GM19372 (cell line): ENCODE measurements at regions not wholly inside any gene's neighbourhood (a gene's known extent, or its start where the extent isn't known, plus 50 kb on each side); places are given as distances from the start of the nearest gene placed in this dataset.
"Not testable (repeated sequence)": the region's sequence is repeated elsewhere in the genome, so short reads cannot be mapped to it uniquely, and the experiment has no call there.

Experiments used
- ATAC-seq: cut with Tn5 transposase; IDR thresholded peaks from one replicate; pipeline ENCODE4 v1.9.1; 2021; ENCODE audit warnings: mild to moderate bottlenecking, low read depth, moderate library complexity; ENCODE audit not compliant: unreplicated experiment

DNA sequence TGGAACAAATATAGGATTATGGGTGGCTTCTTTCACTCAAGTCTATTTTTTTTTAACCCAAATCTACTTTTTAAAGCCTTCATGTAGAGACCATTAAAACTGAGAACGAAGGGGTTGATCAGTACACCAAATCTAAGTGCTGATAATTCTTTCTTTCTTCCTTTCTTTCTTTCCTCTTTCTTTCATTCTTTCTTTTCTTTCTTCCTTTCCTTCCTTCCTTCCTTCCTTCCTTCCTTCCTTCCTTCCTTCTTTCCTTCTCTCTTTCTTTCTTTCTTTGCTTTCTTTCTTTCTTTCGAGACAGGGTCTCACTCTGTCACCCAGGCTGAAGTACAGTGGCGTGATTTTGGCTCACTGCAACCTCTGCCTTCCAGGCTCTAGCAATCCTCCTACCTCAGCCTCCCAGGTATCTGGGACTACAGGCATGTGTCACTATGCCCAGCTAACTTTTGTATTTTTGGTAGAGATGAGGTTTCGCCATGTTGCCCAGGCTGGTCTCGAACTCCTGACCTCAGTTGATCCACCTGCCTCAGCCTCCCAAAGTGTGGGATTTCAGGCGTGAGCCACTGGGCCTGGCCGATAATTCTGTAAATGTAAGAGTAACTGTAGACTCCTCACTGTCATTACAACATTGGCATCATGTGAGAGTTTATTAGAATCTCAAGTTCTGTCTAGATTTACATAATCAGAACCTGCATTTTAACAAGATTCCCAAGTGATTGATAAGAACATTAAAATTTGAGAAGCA lies 236.4 kb downstream of the TFEC start:
- ATAC-seq, result no peak

DNA sequence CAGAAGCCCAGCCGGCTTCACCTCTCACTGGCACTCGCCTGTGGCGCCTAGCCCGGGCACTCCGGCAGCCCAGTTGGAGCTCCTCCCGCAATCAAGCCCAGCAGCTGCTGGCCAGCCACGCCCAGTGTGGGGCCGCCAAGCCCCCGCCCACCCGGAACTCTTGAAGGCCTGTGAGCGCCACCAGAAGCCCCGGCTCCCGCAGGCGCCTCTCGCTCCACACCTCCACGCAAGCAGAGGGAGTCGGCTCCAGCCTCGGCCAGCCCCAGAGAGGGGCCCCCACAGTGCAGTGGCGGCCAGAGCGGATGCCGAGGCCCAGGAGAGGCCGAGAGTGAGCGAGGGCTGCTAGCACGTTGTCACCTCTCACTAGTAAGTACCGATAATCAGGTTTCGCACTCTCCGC lies 240.7 kb downstream of the TFEC start:
- no peak for ATAC-seq

DNA sequence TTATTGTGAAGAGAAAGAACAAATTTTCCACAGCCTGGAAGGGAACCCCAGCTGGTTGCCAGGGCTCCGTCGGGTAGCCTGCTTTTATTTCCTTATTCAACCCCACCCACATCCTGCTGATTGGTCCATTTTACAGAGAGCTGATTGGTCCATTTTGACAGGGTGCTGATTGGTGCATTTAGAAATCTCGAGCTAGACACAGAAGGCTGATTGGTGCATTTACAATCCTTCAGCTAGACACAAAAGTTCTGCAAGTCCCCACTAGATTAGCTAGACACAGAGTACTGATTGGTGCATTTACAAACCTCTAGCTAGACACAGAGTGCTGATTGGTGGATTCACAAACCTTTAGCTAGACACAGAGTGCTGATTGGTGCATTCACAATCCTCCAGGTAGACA lies 241.1 kb downstream of the TFEC start:
- not testable (repeated sequence) for ATAC-seq

DNA sequence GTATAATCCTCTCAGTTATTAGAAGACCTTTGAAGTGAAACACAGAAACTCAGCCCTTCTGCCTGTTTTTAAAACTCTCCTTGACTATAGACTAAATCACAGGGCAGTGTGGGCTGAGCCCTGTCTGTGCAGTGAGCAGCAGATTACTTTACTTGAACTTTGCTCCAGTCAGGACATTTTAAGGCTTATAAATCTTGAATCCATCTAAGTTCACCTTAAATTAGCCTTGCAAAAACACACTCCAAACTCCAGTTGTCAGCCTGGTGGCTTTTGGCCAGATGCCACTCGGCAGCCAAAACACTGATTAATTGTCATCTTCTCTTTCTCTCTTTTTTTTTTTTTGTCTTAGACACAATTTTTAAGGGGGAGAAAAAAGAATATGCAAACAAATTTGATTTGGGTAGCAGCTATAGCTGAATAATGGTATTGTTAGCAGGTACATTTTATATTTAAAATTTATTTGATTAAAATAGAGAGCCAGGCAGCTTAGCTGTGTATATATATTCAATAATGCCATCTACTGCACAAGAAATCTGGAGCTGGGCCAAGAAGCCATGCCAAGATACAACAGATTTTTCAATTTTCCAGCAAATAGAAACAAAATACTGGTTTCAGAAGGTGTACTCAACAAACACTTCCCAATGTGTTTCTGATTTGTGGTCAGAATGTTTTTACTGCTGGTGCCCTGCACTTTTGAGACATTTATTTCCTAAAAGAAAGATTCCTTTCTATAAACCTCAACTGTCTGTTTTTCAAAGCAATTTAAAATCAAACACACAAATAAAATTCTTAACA lies 247.7 kb downstream of the TFEC start:
- no peak for ATAC-seq

DNA sequence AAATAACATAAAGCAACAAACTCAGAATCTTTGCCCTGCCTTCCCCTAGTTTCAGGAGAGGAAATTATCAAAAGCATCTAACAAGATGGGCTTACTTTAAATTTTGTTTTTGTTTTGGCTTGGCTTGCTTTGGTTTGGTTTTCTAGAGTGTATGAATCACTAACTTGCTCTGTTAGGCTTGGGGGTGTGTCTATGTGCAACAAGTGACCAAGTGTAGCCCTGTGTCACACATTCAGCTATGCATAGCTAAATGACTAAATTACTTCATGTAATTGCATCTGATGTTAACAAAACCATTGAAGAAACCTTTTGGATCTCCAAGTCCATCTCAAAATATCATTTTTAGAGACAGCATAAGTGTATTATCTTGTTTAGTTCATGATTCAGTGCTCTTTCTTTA lies 251.0 kb downstream of the TFEC start:
- ATAC-seq, result no peak

DNA sequence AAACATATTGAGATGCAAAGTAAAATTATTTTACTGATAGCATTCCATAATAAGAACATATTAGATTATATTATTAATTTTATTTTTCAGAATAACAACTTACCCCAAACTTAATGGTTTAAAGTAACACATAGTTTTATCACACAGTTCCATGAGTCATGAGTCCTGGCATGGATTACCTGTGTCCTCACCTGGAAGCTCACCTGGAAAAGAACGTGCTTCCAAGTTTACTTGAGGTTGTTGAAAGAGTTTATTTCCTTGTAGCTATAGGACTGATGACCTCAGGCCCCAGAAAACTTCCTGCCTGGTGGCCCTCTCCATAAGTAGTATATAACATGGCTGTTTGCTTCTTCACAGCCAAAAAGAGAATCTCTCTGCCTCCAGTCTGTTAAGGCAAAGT lies 254.6 kb downstream of the TFEC start:
- no peak for ATAC-seq

DNA sequence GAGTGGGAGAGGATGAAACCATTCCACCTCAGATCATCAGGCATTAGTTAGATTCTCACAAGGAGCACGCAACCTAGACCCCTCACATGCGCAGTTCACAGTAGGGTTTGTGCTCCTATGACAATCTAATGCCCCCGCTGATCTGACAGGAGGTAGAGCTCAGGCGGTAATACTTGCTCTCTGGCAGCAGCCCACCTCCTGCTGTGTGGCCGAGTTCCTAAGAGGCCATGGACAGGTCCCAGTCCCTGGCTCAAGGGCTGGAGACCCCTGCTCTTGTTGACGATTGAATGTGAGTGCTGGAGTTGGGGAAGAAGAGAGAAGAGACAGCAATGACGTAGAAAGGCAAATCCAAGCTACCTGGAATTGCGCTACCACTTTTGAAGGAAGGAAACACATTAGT lies 267.2 kb downstream of the TFEC start:
- no peak for ATAC-seq

DNA sequence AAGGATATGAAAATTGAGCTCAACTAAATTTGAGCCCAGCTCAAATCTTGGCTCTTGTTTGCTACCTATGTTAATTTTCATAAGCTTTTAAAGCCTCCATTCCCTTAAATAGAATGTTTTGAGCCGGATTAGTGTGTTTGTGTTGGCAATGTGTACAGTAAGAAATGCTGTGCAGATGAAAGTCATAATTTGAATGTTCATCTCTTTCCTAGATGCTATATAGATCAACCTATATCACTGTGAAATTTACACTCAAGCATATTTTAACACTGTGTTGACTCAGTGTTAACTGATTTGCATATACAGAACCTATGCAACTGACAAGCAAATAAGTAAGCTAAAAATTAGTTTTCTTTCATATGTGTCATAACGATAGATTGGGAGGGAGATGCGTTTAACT lies 272.5 kb downstream of the TFEC start:
- no peak for ATAC-seq

DNA sequence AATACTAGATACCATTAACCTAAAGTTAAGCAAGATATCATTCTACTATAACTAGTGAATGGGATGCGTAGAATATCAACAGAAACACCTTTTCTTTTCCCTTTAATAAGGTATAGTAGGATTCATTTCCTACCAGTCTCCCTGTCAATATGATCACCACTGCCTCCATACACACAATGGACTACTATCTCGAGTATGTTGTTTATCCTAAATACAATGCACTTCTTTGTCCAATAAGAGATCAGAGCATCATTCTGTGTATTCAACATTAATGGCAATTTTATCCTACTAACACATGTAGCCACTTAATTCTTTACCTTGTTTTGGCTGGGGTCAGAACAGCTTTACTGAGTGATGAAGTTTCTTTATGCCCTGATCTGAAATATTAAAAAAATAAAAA lies 276.3 kb downstream of the TFEC start:
- no peak for ATAC-seq

DNA sequence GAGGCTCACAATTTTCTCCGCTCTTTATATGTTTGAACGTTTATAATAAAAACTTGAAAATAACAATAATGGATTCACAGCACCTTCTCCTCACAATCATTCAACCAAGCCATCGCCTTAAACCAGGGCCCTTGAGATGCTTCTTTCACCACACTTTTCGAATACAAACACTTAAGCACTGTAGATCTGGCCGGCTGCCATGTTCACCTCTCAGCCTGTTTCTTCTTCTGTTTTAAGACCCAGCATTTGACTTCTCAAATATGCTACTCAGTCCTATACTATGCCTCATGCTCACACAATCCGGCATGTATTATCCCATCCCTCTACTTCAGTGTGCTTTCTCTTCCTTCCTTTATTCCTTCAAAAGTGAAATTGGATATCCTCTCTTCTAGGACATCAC lies 280.6 kb downstream of the TFEC start:
- ATAC-seq, result no peak

DNA sequence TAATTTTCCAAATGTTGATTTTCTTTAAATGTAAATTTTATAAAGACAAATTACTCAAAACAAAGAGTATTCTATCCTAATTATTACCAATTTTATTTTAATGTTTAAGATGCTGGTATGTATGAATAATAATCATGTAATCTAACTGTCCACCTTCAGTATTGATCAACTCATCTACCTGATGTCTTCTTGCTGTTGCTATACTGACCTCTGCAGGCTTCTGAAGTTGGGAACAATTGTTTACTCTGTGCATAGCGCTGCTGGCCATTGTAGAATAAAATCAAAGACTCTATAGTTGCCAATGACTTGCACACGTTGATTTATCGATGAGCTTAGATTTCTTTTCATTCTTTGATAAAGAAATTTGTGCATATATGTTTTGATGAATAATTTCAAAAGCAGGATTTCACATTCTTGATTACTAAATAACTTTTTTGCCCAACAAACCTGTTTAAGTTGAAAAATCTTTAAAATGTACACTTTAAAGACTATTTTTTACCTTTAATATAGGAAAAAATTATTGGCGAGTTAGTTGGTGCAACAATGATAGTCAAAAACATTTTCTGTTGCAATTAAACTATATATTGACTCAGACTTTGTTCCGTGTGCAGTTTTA lies 282.3 kb downstream of the TFEC start:
- ATAC-seq, result no peak

DNA sequence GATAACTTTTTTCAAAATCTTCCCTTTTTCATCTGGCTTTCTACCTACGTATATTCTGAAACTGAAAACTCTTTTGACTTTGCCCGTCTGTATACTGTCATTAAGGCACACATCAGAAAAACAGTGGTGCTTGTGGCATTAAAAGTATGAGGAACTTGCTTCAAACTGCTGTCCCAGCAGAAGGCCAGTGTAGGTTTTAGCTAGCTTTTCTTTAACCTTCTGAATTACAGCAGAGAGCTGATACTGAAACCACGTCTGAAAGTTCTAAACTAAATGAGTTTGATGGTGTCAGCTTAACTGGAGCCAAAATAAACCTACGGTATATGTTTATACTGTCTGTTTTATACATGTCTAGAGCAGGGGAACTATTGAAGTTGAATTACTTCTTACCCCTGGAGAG lies 283.4 kb downstream of the TFEC start:
- no peak for ATAC-seq

DNA sequence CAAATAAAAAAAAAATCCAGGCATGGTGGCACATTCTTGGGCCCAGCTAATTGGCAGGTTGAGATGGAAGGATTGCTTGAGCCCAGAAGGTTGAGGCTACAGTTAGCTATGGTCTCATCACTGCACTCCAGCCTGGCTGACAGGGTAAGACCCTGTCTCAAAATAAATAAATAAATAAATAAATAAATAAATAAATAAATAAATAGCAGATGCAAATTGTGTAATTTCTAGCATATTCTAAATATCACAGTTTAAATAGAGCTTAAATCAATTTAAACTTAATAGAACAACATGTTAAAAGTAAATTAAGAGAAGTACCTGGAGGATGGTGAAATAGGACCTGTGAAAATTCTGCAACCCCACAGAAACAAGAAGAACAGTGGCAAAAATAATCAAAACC lies 290.5 kb downstream of the TFEC start:
- ATAC-seq, result no peak

DNA sequence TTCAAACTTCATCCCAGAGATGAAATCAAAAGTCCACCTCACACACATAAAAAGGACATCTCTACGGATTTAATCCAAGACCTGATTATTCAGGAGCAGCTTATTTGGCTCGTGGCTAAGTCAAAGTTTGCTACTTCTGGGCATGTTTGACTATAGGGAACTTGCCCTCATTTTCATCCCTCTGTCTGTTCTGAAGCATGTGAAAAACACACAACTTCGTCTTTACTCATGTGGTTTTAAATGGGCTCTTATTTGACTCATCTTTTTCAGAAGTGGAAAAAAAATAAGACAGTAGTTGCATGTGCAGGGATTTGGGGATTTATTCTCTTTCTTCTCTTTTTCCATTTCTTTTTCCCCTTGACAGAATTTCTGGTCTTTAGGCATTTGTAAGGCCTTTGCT lies 295.9 kb downstream of the TFEC start:
- ATAC-seq, result no peak

DNA sequence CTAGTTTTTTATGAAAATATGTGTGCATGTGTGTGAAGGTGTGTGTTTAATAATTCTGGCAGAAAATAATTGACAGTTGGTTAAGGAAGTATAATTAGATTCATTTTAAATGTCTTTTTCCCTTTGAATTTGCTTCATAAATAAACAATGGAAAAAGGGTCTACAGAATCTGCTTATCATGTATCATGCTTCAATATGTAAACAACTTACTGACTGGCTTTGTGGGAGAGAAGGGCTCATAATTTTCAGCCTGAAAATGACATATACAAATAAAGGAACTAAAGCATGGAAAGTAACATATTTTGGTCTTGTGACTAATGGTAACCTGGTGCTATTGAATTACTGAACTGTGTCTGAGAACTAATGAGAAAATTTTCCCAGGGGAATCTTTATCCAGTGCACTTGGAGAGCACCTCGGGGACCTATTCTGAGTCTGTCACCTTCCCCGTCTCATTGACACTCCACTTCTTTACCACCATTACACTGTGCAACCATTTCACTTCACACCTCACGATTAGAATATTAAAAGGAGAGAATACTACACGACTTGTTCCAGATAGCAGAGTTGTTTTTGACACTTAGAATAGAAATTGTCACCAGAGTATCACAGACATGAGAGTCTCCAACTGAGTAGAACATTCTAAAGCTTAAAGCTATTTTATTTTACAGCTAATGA lies 298.6 kb downstream of the TFEC start:
- no peak for ATAC-seq

DNA sequence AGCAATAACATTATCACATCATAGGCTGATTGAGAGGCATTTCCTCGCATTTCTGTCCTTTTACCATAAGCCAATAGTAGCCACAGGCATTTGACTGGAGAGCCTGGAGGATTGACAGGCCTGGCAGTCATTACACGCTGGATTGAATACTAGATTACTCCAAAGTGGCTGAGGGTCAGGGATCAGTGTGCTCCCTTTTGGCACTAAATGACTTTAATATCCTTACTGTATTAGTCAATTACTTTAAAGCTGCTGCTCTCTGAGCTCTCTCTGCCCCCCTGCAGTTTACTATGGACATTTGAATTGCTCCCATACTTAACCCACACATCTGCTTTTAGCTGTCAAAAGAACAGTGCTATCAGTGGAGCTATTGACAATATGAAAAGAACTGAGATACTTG lies 302.0 kb downstream of the TFEC start:
- no peak for ATAC-seq

DNA sequence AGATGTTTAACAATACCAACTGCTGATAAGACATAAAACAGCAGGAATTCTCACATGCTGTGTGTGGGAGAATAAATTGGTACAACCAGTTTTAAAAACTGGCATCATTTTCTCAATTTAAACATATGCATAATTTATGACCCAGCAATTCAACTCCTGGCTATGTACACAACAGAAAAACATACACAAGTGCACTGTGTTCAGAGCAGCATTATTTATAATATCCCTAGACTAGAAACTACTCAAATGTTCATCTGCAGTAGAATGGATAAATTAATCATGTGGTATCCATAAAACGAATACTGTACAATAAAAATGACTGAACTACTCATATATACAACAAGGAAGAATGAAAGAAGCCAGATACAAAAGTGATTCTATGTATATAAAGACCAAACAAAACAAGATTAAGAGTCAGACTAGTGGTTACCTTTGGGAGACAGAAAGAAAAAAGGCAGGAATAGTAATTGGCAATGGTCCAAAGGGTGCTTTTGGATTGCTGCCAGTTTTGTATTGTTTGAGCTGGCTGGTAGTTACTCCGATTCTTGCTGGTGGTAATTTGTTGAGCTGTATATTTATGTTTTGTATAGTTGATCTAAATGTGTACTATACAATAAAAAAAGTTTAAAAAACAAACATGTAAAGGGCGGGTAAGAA lies 306.0 kb downstream of the TFEC start:
- ATAC-seq, result no peak

DNA sequence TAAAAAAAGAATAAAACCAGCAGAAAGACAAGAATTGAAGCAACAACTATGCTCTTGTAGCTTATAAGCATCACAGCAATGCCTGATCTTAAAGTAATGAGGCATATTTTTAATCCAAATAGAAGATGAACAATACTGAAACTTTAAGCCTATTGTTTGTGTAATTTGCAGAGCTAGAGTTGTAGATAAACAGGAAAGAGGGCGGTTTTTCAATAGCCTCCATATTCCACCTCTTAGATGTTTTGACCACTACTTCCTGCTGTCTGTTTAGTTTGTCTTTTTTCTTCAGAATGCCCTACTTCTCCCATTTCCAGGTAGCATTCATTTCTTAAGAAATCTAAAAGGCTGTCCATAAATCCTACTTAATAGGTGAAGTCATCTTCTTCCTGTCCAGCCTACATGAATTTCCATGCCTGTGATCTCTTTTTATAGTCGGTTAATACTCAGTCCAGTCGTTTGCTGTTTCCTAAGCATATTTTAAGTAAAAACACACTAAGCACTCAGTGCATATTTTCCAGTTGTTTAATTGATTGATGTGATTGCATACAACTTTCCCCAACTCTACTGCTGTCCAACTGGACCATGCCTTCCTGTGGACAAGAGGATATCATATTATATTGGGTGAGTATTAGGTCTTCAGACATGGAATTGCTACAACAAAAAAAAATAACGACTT lies 308.1 kb downstream of the TFEC start:
- ATAC-seq, result no peak

DNA sequence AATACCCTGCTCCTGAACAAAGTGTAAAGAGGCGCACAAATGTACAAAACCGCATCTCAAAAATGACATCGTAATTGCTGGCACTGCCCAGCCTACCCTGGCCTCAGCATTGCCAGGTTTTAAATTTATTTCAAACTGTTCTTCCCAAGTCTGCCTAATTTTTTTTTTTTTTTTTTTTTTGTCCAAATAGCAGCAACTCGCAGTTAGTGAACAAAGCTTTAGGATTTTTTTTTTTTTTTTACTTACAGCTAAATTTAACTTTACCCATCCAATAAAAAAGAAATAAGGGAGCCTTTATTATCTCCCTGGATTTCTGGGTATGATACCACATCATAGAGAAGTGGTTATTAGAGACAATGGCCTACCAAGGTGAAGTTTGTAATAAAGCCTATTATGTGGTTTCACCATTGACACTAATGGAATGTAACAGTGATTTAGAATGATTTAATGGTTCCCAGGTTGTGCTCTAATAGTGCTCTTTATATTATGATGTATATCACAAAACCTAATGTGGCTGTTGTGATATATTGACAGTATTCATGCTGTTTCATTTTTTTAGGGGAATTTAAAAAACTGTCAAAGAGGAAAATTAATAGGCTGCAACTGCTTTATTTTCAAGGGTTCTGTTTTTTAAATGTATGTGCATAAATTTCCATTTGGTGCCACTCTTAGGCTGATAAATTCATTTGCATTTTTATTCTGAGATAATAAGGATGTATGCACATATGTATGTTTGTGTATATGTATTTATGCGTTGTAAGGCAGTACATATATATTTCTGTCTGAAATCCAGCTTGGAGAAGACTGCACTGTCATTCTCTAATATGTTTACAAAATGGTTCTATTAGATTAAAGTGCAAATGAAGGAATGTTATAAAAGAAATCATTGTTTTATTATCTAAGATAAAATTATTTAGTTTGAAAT lies 309.0 kb downstream of the TFEC start:
- ATAC-seq, result no peak
